ENCODE measurements at regions not wholly inside any gene's neighbourhood (a gene's known extent, or its start where the extent isn't known, plus 50 kb on each side); places are given as distances from the start of the nearest gene placed in this dataset.

- no peak for TF ChIP-seq POLR2A (IDR thresholded peaks at IDR 0.05)
- TF ChIP-seq CTCF (IDR thresholded peaks at IDR 0.05) = no peak
- DNase-seq = no peak
- Histone ChIP-seq H3K36me3 (no peaks in the 10 kb centered on the region), H3K27me3 (no peaks in the 10 kb centered on the region), H3K9me3 (no peaks in the 10 kb centered on the region), H3K4me3 (no peak overlapping the region), H3K27ac (no peak overlapping the region), H3K4me1 (no peaks in the 10 kb centered on the region)
Measured at GRCh38 chr16:65916995-65917394, 449.5 kb upstream of the CDH5 start.

- DNase-seq = no peak
Measured at GRCh38 chr16:65910291-65910690, 456.2 kb upstream of the CDH5 start.

GRCh38 chr16:65909310-65910050 is 457.0 kb upstream of the CDH5 start:
- TF ChIP-seq CTCF (IDR thresholded peaks at IDR 0.05) (no peak), POLR2A (IDR thresholded peaks at IDR 0.05) (no peak)
- Histone ChIP-seq H3K4me1 (no peaks in the 10 kb centered on the region), H3K27me3 (no peaks in the 10 kb centered on the region), H3K27ac (no peak overlapping the region), H3K9me3 (no peaks in the 10 kb centered on the region), H3K36me3 (no peaks in the 10 kb centered on the region), H3K4me3 (no peak overlapping the region)
- no peak for DNase-seq

More at GRCh38 chr16:65910291-65910690, 456.2 kb upstream of the CDH5 start:
- TF ChIP-seq CTCF (IDR thresholded peaks at IDR 0.05) = no peak
- no peak for TF ChIP-seq POLR2A (IDR thresholded peaks at IDR 0.05)
- Histone ChIP-seq H3K4me3 (no peak overlapping the region), H3K4me1 (no peaks in the 10 kb centered on the region), H3K36me3 (no peaks in the 10 kb centered on the region), H3K27ac (no peak overlapping the region), H3K27me3 (no peaks in the 10 kb centered on the region), H3K9me3 (no peaks in the 10 kb centered on the region)

GRCh38 chr16:65908568-65908967 is 457.9 kb upstream of the CDH5 start:
- Histone ChIP-seq H3K4me1 (no peaks in the 10 kb centered on the region), H3K27ac (no peak overlapping the region), H3K4me3 (no peak overlapping the region), H3K27me3 (no peaks in the 10 kb centered on the region), H3K9me3 (no peaks in the 10 kb centered on the region), H3K36me3 (no peaks in the 10 kb centered on the region)
- TF ChIP-seq CTCF (IDR thresholded peaks at IDR 0.05) = no peak
- TF ChIP-seq POLR2A (IDR thresholded peaks at IDR 0.05) = no peak
- DNase-seq = no peak

GRCh38 chr16:65905331-65905730 is 461.2 kb upstream of the CDH5 start:
- no peak for DNase-seq
- H3K4me1 ChIP-seq = no peaks in the 10 kb centered on the region
- no peaks in the 10 kb centered on the region for H3K27me3 ChIP-seq
- no peak for TF ChIP-seq POLR2A (IDR thresholded peaks at IDR 0.05)
- no peak for TF ChIP-seq CTCF (IDR thresholded peaks at IDR 0.05)
- H3K36me3 ChIP-seq = no peaks in the 10 kb centered on the region
- no peaks in the 10 kb centered on the region for H3K9me3 ChIP-seq
- no peak overlapping the region for H3K27ac ChIP-seq
- H3K4me3 ChIP-seq = no peak overlapping the region

All from Peyer's patch (tissue), 4 donors.